GM18867 (cell line): ENCODE measurements at regions not wholly inside any gene's neighbourhood (a gene's known extent, or its start where the extent isn't known, plus 50 kb on each side); places are given as distances from the start of the nearest gene placed in this dataset.
"Not testable (repeated sequence)": the region's sequence is repeated elsewhere in the genome, so short reads cannot be mapped to it uniquely, and the experiment has no call there.

Source experiments
- ATAC-seq: cut with Tn5 transposase; IDR thresholded peaks from one replicate; pipeline ENCODE4 v1.9.1; 2021; ENCODE audit warnings: mild to moderate bottlenecking, moderate library complexity; ENCODE audit not compliant: unreplicated experiment

GRCh38 chr20:51131811-51132210 lies 108.9 kb upstream of the KCNG1 start:
- no peak for ATAC-seq

GRCh38 chr20:51129147-51129776 lies 106.4 kb upstream of the KCNG1 start:
- ATAC-seq, result no peak

GRCh38 chr20:51128198-51128597 lies 105.3 kb upstream of the KCNG1 start:
- ATAC-seq, result no peak

- no peak for ATAC-seq
Measured at GRCh38 chr20:51127713-51128112, 104.8 kb upstream of the KCNG1 start.

GRCh38 chr20:51126337-51126736 lies 103.4 kb upstream of the KCNG1 start:
- no peak for ATAC-seq

GRCh38 chr20:51125780-51126179 lies 102.9 kb upstream of the KCNG1 start:
- ATAC-seq, result no peak

GRCh38 chr20:51125105-51125504 lies 102.2 kb upstream of the KCNG1 start:
- ATAC-seq, result no peak

- ATAC-seq, result not testable (repeated sequence)
Measured at GRCh38 chr20:51123887-51124286, 101.0 kb upstream of the KCNG1 start.

GRCh38 chr20:51122931-51123658 lies 100.2 kb upstream of the KCNG1 start:
- no peak for ATAC-seq

- ATAC-seq, result no peak
Measured at GRCh38 chr20:51121901-51122412, 99.0 kb upstream of the KCNG1 start.

GRCh38 chr20:51121272-51121671 lies 98.4 kb upstream of the KCNG1 start:
- no peak for ATAC-seq

- ATAC-seq, result no peak
Measured at GRCh38 chr20:51120868-51121267, 98.0 kb upstream of the KCNG1 start.

GRCh38 chr20:51120438-51120837 lies 97.5 kb upstream of the KCNG1 start:
- ATAC-seq, result no peak

GRCh38 chr20:51119914-51120313 lies 97.0 kb upstream of the KCNG1 start:
- ATAC-seq, result no peak

- ATAC-seq, result no peak
Measured at GRCh38 chr20:51118985-51119527, 96.1 kb upstream of the KCNG1 start.

GRCh38 chr20:51118216-51118615 lies 95.3 kb upstream of the KCNG1 start:
- no peak for ATAC-seq

GRCh38 chr20:51116765-51117686 lies 94.1 kb upstream of the KCNG1 start:
- ATAC-seq, result no peak

GRCh38 chr20:51111290-51111689 lies 88.4 kb upstream of the KCNG1 start:
- no peak for ATAC-seq

- ATAC-seq, result no peak
Measured at GRCh38 chr20:51108638-51109363, 85.9 kb upstream of the KCNG1 start.

GRCh38 chr20:51106011-51106410 lies 83.1 kb upstream of the KCNG1 start:
- ATAC-seq, result no peak
